Endothelial cell (in vitro differentiated cells): ENCODE measurements at regions not wholly inside any gene's neighbourhood (a gene's known extent, or its start where the extent isn't known, plus 50 kb on each side); places are given as distances from the start of the nearest gene placed in this dataset.

Experiments
- DNase-seq: peaks from one replicate; pipeline ENCODE4 v3.0.0; 2021; ENCODE audit warnings: low spot score
- H3K27ac Mint-ChIP-seq: one replicate; pipeline ENCODE4 v1.8.0; 2021; ENCODE audit warnings: mixed read lengths, inconsistent platforms; ENCODE audit not compliant: unreplicated experiment
- H3K27me3 Mint-ChIP-seq: one replicate; pipeline ENCODE4 v1.8.0; 2021; ENCODE audit warnings: mild to moderate bottlenecking, moderate library complexity, mixed read lengths, inconsistent platforms; ENCODE audit not compliant: unreplicated experiment
- H3K36me3 Mint-ChIP-seq: one replicate; pipeline ENCODE4 v1.8.0; 2021; ENCODE audit warnings: mild to moderate bottlenecking, low read depth, mixed read lengths, inconsistent platforms; ENCODE audit not compliant: unreplicated experiment
- H3K4me1 Mint-ChIP-seq: one replicate; pipeline ENCODE4 v1.8.0; 2021; ENCODE audit warnings: mild to moderate bottlenecking, mixed read lengths, inconsistent platforms; ENCODE audit not compliant: unreplicated experiment
- H3K4me3 Mint-ChIP-seq: one replicate; pipeline ENCODE4 v1.8.0; 2021; ENCODE audit warnings: mild to moderate bottlenecking, mixed read lengths, inconsistent platforms; ENCODE audit not compliant: unreplicated experiment
- H3K9me3 Mint-ChIP-seq: one replicate; pipeline ENCODE4 v1.8.0; 2021; ENCODE audit warnings: mixed read lengths, inconsistent platforms; ENCODE audit not compliant: unreplicated experiment
- CTCF ChIP-seq: fragments of 200-600 bp; sonication (generic); IDR thresholded peaks from one replicate; pipeline ENCODE4 v1.5.0; 2021; ENCODE audit warnings: antibody characterized with exemption; ENCODE audit not compliant: unreplicated experiment

- Mint-ChIP-seq H3K4me1 (no peaks in the 10 kb centered on the region), H3K9me3 (no peaks in the 10 kb centered on the region), H3K27me3 (peaks cover 2% of the 10 kb centered on the region), H3K36me3 (no peaks in the 10 kb centered on the region), H3K4me3 (no peak overlapping the region), H3K27ac (no peak overlapping the region)
- no peak for DNase-seq
- TF ChIP-seq CTCF = no peak
Observed at GRCh38 chr20:47936612-47937011, 151.3 kb upstream of the SULF2 start.

- Mint-ChIP-seq H3K4me3 (no peak overlapping the region), H3K27ac (no peak overlapping the region), H3K4me1 (no peaks in the 10 kb centered on the region), H3K9me3 (no peaks in the 10 kb centered on the region), H3K27me3 (no peaks in the 10 kb centered on the region), H3K36me3 (no peaks in the 10 kb centered on the region)
- no peak for DNase-seq
- no peak for TF ChIP-seq CTCF
Observed at GRCh38 chr20:47934761-47935160, 149.5 kb upstream of the SULF2 start.

- Mint-ChIP-seq H3K4me3 (no peak overlapping the region), H3K27me3 (no peaks in the 10 kb centered on the region), H3K4me1 (no peaks in the 10 kb centered on the region), H3K9me3 (no peaks in the 10 kb centered on the region), H3K27ac (no peak overlapping the region), H3K36me3 (no peaks in the 10 kb centered on the region)
- no peak for TF ChIP-seq CTCF
- DNase-seq = no peak
Observed at GRCh38 chr20:47931443-47931842, 146.2 kb upstream of the SULF2 start.

GRCh38 chr20:47931002-47931401, 145.7 kb upstream of the SULF2 start:
- Mint-ChIP-seq H3K36me3 (no peaks in the 10 kb centered on the region), H3K4me1 (no peaks in the 10 kb centered on the region), H3K4me3 (no peak overlapping the region), H3K9me3 (no peaks in the 10 kb centered on the region), H3K27me3 (no peaks in the 10 kb centered on the region), H3K27ac (no peak overlapping the region)
- no peak for TF ChIP-seq CTCF
- no peak for DNase-seq

GRCh38 chr20:47929368-47930115, 144.3 kb upstream of the SULF2 start:
- no peaks in the 10 kb centered on the region for H3K27me3 Mint-ChIP-seq
- DNase-seq = no peak
- H3K36me3 Mint-ChIP-seq = no peaks in the 10 kb centered on the region
- H3K27ac Mint-ChIP-seq = no peak overlapping the region
- no peak overlapping the region for H3K4me3 Mint-ChIP-seq
- H3K4me1 Mint-ChIP-seq = no peaks in the 10 kb centered on the region
- TF ChIP-seq CTCF = no peak
- H3K9me3 Mint-ChIP-seq = no peaks in the 10 kb centered on the region
